ENCODE measurements at regions not wholly inside any gene's neighbourhood (a gene's known extent, or its start where the extent isn't known, plus 50 kb on each side); places are given as distances from the start of the nearest gene placed in this dataset.
"Not testable (repeated sequence)": the region's sequence is repeated elsewhere in the genome, so short reads cannot be mapped to it uniquely, and the experiment has no call there.

GRCh38 chr9:26125693-26126092 is 447.4 kb upstream of the TUSC1 start:
- no peak for DNase-seq (ENCODE audit: low read depth)
- TF ChIP-seq CTCF (IDR thresholded peaks at IDR 0.05; ENCODE audit: insufficient read depth, low read depth, low read length, missing control alignments): no peak
- H3K4me3 ChIP-seq (ENCODE audit: low read depth, low read length): no peak overlapping the region

- H3K4me3 ChIP-seq (ENCODE audit: low read depth, low read length); DNase-seq (ENCODE audit: low read depth): not testable (repeated sequence)
Measured at GRCh38 chr9:26116085-26116484, 437.8 kb upstream of the TUSC1 start.

- DNase-seq (ENCODE audit: low read depth): no peak
- no peak for TF ChIP-seq CTCF (IDR thresholded peaks at IDR 0.05; ENCODE audit: insufficient read depth, low read depth, low read length, missing control alignments)
- H3K4me3 ChIP-seq (ENCODE audit: low read depth, low read length): no peak overlapping the region
Measured at GRCh38 chr9:26112724-26113123, 434.5 kb upstream of the TUSC1 start.

GRCh38 chr9:26086396-26086795 is 408.2 kb upstream of the TUSC1 start:
- H3K4me3 ChIP-seq (ENCODE audit: low read depth, low read length): no peak overlapping the region
- DNase-seq (ENCODE audit: low read depth): no peak
- TF ChIP-seq CTCF (IDR thresholded peaks at IDR 0.05; ENCODE audit: insufficient read depth, low read depth, low read length, missing control alignments): no peak

GRCh38 chr9:26081847-26082246 is 403.6 kb upstream of the TUSC1 start:
- no peak for TF ChIP-seq CTCF (IDR thresholded peaks at IDR 0.05; ENCODE audit: insufficient read depth, low read depth, low read length, missing control alignments)
- DNase-seq (ENCODE audit: low read depth): no peak
- H3K4me3 ChIP-seq (ENCODE audit: low read depth, low read length): no peak overlapping the region

- TF ChIP-seq CTCF (IDR thresholded peaks at IDR 0.05; ENCODE audit: insufficient read depth, low read depth, low read length, missing control alignments): no peak
- DNase-seq (ENCODE audit: low read depth): no peak
- H3K4me3 ChIP-seq (ENCODE audit: low read depth, low read length): no peak overlapping the region
Measured at GRCh38 chr9:26078706-26079105, 400.5 kb upstream of the TUSC1 start.

GRCh38 chr9:26077860-26078259 is 399.6 kb upstream of the TUSC1 start:
- no peak for DNase-seq (ENCODE audit: low read depth)
- no peak for TF ChIP-seq CTCF (IDR thresholded peaks at IDR 0.05; ENCODE audit: insufficient read depth, low read depth, low read length, missing control alignments)
- H3K4me3 ChIP-seq (ENCODE audit: low read depth, low read length): no peak overlapping the region

GRCh38 chr9:26067608-26068007 is 389.4 kb upstream of the TUSC1 start:
- no peak overlapping the region for H3K4me3 ChIP-seq (ENCODE audit: low read depth, low read length)
- TF ChIP-seq CTCF (IDR thresholded peaks at IDR 0.05; ENCODE audit: insufficient read depth, low read depth, low read length, missing control alignments): no peak
- no peak for DNase-seq (ENCODE audit: low read depth)

All from GM12865 (cell line).